MM.1S (cell line): ENCODE measurements at regions not wholly inside any gene's neighbourhood (a gene's known extent, or its start where the extent isn't known, plus 50 kb on each side); places are given as distances from the start of the nearest gene placed in this dataset.

Experiments
- CTCF ChIP-seq: fragments of 300-600 bp; sonication (generic); IDR thresholded peaks from 2 replicates; pipeline ENCODE4 v1.5.1; 2016; ENCODE audit warnings: antibody characterized with exemption, low read length, mixed read lengths
- EZH2 ChIP-seq: fragments of 300-600 bp; sonication (generic); optimal IDR thresholded peaks from 2 replicates; pipeline ENCODE3; 2017; ENCODE audit warnings: low read depth, mild to moderate bottlenecking, antibody characterized with exemption, low read length, mixed read lengths

- no peak for TF ChIP-seq CTCF
- no peak for TF ChIP-seq EZH2
Observed at GRCh38 chr7:36038063-36038721, 114.9 kb upstream of the EEPD1 start.
